ENCODE measurements at regions not wholly inside any gene's neighbourhood (a gene's known extent, or its start where the extent isn't known, plus 50 kb on each side); places are given as distances from the start of the nearest gene placed in this dataset.

DNA sequence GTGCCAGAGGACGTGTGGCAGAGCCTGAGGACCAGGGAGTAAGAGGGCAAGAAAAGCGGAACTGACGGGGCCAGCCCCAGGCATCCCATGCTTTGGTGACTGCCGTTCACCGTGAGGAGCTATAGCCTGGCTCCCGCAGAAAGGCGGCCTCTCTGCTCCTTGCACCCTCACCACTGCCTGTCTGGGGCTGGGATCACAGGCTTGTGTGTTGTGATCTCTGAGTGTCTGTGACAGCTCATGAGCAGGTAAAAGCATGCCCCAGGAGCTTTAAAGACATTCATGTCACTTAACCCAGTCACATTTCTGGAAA is 266.8 kb upstream of the RAB6C start:
- no peaks in the 10 kb centered on the region for H3K36me3 Mint-ChIP-seq (ENCODE audit: low read depth)
- CTCF ChIA-PET: no interaction called here

DNA sequence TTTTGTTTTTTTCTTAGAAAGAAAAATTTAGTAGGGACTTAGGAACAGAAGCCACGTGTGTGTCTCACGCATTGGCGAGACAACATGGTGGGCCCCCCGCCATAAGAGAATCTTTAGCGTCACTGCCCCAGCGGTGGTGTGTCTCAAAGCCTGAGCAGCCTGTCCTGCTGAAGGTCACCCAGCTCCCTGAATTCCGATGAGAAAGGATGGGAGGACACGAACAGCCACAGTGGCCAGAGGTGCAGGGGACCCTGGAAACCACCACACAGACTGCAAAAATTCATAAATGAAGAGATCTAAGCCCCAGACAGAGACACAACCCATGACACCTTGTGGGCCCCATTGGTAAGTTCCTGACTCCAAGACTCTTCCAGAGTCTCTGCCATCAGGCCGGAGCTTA is 266.1 kb upstream of the RAB6C start:
- Mint-ChIP-seq H3K36me3 (ENCODE audit: low read depth) (no peaks in the 10 kb centered on the region), H3K9me3 (no peaks in the 10 kb centered on the region), H3K27ac (no peak overlapping the region), H3K27me3 (no peaks in the 10 kb centered on the region), H3K4me3 (no peak overlapping the region), H3K4me1 (no peaks in the 10 kb centered on the region)
- ChIA-PET CTCF (no interaction called here), POLR2A (no interaction called here)
- DNase-seq: no peak

More for the DNA sequence above, 266.8 kb upstream of the RAB6C start:
- Mint-ChIP-seq H3K9me3 (no peaks in the 10 kb centered on the region), H3K4me3 (no peak overlapping the region), H3K4me1 (no peaks in the 10 kb centered on the region), H3K27ac (no peak overlapping the region), H3K27me3 (no peaks in the 10 kb centered on the region)
- DNase-seq: no peak
- POLR2A ChIA-PET: no interaction called here

DNA sequence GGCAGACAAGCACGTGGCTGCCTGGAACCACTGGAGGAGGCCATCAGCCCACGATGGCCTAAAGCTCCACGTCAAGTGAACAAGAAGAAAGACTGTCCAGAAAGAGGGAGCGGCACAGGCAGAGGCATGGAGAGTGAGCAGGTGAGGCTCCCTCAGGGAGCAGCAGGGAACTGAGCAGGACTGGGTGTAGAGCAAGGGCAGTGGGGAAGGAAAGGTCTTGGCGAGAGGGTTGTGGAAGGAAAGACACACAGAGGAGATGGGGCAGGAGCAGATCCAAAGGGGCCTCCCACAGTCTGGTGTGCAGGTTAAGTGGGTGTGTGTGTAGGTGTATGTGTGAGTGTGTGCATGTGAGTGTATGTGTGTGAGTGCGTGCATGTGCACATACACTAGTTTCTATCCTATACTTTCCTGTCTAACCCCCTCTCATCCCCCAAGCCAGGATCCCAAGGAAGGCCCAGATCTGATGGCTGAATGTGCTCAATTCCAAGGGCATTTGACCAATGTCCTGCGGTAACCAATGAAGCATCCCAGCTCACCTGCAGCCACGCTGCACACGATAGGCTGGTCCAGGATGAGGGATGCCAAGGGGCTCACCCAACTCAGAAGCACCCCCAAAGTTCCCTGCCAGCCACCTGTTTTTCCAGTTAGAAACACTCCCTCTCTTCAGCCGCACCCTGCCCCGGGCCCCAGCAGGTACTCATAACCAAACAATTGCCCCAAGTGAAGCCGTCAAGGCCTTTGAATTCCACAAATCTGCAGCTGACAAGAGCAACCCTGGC is 262.5 kb upstream of the RAB6C start:
- no peaks in the 10 kb centered on the region for H3K4me1 Mint-ChIP-seq
- H3K27ac Mint-ChIP-seq: no peak overlapping the region
- H3K36me3 Mint-ChIP-seq (ENCODE audit: low read depth): no peaks in the 10 kb centered on the region
- no peaks in the 10 kb centered on the region for H3K9me3 Mint-ChIP-seq
- CTCF ChIA-PET: no interaction called here
- H3K27me3 Mint-ChIP-seq: no peaks in the 10 kb centered on the region
- no peak overlapping the region for H3K4me3 Mint-ChIP-seq
- POLR2A ChIA-PET: no interaction called here
- DNase-seq: no peak

DNA sequence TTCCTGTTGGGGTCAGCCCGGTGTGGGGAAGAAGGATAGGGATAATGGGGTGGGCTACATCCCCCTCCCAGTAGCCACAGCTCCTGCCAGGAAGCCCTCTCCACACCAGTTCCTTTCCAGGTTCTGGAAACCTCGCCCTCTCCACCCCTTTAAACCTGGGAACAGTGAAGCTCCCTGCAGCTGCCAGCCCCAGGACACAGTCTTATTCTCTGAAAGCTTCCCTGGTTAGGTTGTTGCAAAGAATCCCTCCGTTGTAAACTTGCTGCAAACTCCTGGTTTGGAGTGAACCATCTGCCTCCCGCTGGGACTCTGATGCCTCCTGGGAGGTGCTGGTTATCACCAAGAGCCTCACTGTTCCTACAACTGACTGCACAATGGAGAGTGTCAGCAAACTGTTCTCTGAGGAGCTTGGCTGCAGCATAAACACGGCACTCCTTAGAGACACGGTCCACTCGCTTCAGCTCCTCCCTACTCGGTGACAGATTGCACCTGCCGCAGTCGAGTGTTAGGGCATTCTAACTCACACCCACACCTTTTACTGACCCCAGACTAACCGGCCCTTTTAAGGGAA is 261.8 kb upstream of the RAB6C start:
- POLR2A ChIA-PET: no interaction called here
- Mint-ChIP-seq H3K27me3 (no peaks in the 10 kb centered on the region), H3K4me3 (no peak overlapping the region), H3K36me3 (ENCODE audit: low read depth) (no peaks in the 10 kb centered on the region), H3K27ac (no peak overlapping the region), H3K9me3 (no peaks in the 10 kb centered on the region), H3K4me1 (no peaks in the 10 kb centered on the region)
- CTCF ChIA-PET: no interaction called here
- no peak for DNase-seq

DNA sequence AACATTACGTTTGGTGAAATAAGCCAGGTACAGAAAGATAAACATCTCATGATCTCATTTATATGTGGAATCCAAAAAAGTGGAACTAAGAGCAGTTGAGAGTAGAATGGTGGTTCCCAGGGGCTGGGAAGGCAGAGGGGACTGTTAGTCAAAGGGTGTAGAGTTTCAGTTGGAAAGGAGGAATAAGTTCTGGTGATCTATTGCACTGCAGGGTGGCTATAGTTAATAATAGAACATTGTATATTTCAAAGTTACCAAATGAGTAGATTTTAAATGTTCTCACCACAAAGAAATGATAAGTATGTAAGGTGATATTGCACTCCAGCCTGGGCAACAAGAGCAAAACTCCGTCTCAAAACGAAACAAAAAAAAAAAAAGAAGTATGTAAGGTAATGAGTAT is 260.1 kb upstream of the RAB6C start:
- Mint-ChIP-seq H3K4me3 (no peak overlapping the region), H3K27ac (no peak overlapping the region), H3K36me3 (ENCODE audit: low read depth) (no peaks in the 10 kb centered on the region), H3K27me3 (no peaks in the 10 kb centered on the region), H3K4me1 (no peaks in the 10 kb centered on the region), H3K9me3 (no peaks in the 10 kb centered on the region)
- CTCF ChIA-PET: no interaction called here
- DNase-seq: no peak
- POLR2A ChIA-PET: no interaction called here

DNA sequence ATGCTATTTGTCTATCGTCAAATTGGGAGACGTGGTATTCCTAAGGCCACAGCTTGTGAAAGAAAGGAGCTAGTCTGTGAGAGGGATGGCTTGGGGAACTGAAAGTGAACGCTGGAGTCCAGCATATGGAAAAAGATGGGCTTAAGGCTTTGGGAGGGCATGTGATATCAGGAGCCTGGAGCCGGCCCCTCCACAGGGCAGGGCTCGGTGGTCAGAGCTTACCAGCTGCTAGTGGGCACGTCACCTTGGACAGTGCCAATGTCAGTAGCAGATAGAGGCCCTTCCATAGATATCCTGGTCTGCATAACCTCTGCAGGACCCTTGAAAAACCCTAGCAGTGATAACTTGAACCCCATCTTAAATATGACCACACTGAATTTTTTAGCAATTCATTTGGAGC is 259.1 kb upstream of the RAB6C start:
- no peaks in the 10 kb centered on the region for H3K9me3 Mint-ChIP-seq
- CTCF ChIA-PET: no interaction called here
- POLR2A ChIA-PET: no interaction called here

DNA sequence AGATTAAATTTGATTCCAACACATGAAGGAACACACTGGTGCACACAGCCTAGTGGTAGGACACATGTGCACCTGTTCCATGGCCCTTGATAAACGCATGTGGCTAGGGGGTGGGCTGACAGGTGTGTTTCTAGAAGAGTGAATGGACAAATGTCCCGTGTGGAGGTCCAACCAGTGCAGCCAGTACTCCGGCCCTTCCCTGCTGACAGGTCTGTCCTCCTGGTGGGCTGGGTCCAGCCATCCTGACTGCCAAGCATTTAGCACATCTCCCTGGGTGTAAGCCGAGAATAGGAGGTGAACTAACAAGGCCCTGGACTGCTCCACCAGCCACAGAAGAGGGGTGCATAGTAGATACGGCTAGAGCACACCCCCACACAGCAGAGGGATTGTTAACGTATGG is 258.7 kb upstream of the RAB6C start:
- POLR2A ChIA-PET: no interaction called here
- CTCF ChIA-PET: no interaction called here
- H3K36me3 Mint-ChIP-seq (ENCODE audit: low read depth): no peaks in the 10 kb centered on the region
- H3K4me3 Mint-ChIP-seq: no peak overlapping the region
- no peaks in the 10 kb centered on the region for H3K27me3 Mint-ChIP-seq
- H3K4me1 Mint-ChIP-seq: no peaks in the 10 kb centered on the region
- H3K9me3 Mint-ChIP-seq: no peaks in the 10 kb centered on the region
- H3K27ac Mint-ChIP-seq: no peak overlapping the region
- no peak for DNase-seq

More for the DNA sequence above, 259.1 kb upstream of the RAB6C start:
- H3K36me3 Mint-ChIP-seq (ENCODE audit: low read depth): no peaks in the 10 kb centered on the region
- H3K27ac Mint-ChIP-seq: no peak overlapping the region
- no peak overlapping the region for H3K4me3 Mint-ChIP-seq
- no peaks in the 10 kb centered on the region for H3K4me1 Mint-ChIP-seq
- no peak for DNase-seq
- no peaks in the 10 kb centered on the region for H3K27me3 Mint-ChIP-seq

DNA sequence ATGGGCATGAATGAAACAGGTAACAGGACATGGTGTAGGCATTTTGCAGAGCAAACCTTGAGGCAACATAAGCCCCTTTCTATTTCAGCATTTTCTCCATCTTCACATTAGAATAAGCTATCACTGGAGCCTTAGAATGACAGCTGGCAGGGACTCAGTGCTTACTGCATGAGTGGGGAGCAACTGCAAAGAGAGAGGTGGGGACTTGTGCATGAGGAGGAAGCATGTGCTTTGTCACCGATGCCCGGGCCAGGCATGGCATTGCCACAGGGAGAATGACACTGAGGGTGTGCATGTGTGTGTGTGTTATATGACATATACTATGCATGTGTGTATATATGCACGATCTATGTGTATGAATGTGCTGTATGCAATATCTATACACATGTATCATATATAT is 258.2 kb upstream of the RAB6C start:
- Mint-ChIP-seq H3K27ac (no peak overlapping the region), H3K9me3 (no peaks in the 10 kb centered on the region), H3K4me1 (no peaks in the 10 kb centered on the region), H3K27me3 (no peaks in the 10 kb centered on the region), H3K4me3 (no peak overlapping the region), H3K36me3 (ENCODE audit: low read depth) (no peaks in the 10 kb centered on the region)
- ChIA-PET POLR2A (no interaction called here), CTCF (no interaction called here)
- DNase-seq: no peak

DNA sequence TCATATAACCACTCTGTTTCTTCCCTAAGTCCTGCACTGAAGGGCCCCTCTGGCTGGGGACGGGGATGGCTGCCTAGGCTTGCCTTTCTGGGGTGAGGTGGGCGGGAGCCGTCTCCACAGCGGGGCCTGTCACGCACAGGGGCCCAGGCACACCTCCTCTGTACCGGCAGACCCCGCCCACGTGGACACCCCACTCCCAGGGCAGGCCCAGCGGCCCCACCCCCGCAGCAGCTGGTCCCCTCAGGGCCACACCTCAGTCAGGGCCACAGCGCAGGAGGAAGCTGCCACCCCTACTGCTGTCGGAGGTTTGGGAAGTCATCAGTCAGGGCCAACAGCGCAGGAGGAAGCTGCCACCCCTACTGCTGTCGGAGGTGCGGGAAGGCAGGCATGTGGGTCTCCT is 257.6 kb upstream of the RAB6C start:
- H3K4me1 Mint-ChIP-seq: no peaks in the 10 kb centered on the region
- no peaks in the 10 kb centered on the region for H3K27me3 Mint-ChIP-seq
- no peaks in the 10 kb centered on the region for H3K36me3 Mint-ChIP-seq (ENCODE audit: low read depth)
- H3K9me3 Mint-ChIP-seq: no peaks in the 10 kb centered on the region
- DNase-seq: no peak
- no peak overlapping the region for H3K4me3 Mint-ChIP-seq
- ChIA-PET CTCF (no interaction called here), POLR2A (no interaction called here)
- no peak overlapping the region for H3K27ac Mint-ChIP-seq

DNA sequence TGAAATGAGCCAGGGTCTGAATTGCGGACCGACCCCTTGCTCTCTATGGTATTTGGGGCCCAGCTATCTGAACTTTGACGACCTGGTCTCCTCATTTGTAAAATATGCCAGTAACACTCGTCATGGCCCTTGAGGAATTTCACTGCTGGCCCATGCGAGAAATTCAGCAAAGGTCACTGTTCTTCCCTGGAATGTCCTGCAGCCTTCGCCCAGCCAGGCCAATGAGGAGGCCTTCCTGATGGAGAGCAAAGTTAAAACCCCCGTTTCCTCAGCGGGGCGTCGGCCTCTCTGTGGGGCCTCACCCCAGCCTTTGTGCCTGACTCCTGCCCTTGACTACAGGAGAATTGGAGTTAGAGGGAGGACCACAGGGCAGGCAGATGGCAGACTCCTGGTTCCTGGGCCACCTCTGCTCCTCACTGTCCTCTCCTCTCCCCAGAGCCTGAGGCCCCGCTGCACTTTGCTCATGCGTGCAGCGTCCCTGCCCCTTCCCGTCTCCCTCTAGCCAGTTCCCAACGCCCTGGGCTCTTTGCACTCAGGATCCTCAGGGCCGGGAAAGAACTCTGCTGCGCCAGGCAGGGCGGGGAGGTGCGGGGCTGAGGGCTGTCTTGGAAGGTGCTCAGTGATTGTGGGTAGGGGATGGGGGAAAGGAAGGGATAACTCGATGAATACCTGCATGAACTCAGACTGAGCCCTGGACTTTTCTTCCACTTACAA is 257.0 kb upstream of the RAB6C start:
- H3K4me3 Mint-ChIP-seq: no peak overlapping the region
- no peaks in the 10 kb centered on the region for H3K36me3 Mint-ChIP-seq (ENCODE audit: low read depth)
- H3K9me3 Mint-ChIP-seq: no peaks in the 10 kb centered on the region
- H3K27me3 Mint-ChIP-seq: no peaks in the 10 kb centered on the region
- H3K27ac Mint-ChIP-seq: no peak overlapping the region
- POLR2A ChIA-PET: no interaction called here
- H3K4me1 Mint-ChIP-seq: no peaks in the 10 kb centered on the region
- no peak for DNase-seq
- CTCF ChIA-PET: no interaction called here

DNA sequence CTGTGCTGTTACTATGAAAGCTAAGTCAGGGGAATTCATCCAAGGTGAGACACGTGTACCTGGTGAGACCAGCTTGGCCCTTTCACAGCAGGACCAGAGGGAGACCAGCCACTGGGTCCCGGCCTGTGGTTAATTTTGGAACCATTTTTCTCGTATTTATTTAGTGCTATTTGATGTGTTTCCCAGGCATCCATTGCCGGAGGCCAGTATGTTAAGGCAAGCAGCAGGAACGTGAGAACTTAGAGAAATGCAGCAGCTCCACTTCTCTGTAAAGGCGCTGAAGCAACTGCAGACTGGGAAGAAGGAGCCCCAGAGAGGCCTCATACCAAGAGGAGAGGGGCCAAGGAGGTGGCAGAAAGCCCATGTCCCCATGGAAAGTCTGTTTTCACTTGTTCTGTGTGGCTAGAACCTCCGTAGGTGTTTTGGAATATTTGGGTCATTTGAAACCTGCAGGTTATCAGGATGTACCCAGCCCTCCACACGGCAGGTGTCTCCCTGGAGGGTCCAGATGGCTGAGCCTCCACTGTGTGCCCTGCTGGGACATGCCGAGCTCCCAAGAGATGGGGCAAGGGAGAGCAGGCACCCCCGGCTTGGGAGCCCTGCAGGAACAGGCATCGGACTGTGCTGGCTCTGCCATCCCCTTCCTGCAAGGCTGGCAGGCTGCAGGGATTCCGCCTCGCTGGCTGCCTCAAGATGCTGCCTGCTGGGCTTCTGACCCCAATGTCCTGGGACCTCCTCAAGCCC is 256.0 kb upstream of the RAB6C start:
- H3K9me3 Mint-ChIP-seq: no peaks in the 10 kb centered on the region
- H3K27ac Mint-ChIP-seq: no peak overlapping the region
- H3K36me3 Mint-ChIP-seq (ENCODE audit: low read depth): no peaks in the 10 kb centered on the region
- POLR2A ChIA-PET: no interaction called here
- no peaks in the 10 kb centered on the region for H3K27me3 Mint-ChIP-seq
- no peak overlapping the region for H3K4me3 Mint-ChIP-seq
- CTCF ChIA-PET: no interaction called here
- no peaks in the 10 kb centered on the region for H3K4me1 Mint-ChIP-seq
- DNase-seq: no peak

DNA sequence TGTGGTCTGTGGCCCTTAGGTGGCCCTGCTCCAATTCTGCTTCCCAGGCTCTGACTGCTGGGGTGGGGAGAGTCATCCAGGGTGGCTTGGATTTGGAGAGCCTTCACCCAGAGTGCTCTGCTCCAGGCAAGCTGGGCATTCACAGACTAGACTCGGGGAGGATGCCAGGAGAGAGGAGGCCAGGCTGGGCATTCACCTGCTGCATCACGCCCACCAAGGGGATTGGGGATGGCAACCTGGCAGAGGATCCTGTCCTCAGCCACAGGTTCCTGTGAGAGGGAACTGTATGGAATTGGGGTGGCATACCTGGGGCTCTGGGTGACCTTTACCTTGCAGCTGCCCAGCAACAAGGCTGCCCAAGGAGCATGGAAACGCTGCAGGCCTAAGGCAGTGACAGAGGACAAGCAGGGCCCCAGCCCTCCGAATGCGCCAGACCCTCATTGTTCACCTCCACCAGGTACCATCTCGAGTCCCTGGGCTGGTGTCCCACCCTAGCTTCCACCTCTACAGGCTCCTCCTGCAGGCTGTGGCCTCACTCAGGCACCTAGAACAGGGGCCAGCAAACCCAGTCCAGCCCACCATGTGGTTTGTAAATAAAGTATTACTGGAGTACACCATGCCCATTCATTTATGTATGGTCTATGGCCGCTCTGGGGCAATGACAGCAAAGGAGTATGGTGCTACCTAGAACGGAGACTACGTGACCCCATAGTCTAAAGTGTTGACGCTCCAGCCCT is 255.3 kb upstream of the RAB6C start:
- no peaks in the 10 kb centered on the region for H3K4me1 Mint-ChIP-seq
- CTCF ChIA-PET: no interaction called here
- no peak overlapping the region for H3K4me3 Mint-ChIP-seq
- no peaks in the 10 kb centered on the region for H3K36me3 Mint-ChIP-seq (ENCODE audit: low read depth)
- no peak for DNase-seq
- no peaks in the 10 kb centered on the region for H3K27me3 Mint-ChIP-seq
- POLR2A ChIA-PET: no interaction called here
- H3K9me3 Mint-ChIP-seq: no peaks in the 10 kb centered on the region
- no peak overlapping the region for H3K27ac Mint-ChIP-seq

DNA sequence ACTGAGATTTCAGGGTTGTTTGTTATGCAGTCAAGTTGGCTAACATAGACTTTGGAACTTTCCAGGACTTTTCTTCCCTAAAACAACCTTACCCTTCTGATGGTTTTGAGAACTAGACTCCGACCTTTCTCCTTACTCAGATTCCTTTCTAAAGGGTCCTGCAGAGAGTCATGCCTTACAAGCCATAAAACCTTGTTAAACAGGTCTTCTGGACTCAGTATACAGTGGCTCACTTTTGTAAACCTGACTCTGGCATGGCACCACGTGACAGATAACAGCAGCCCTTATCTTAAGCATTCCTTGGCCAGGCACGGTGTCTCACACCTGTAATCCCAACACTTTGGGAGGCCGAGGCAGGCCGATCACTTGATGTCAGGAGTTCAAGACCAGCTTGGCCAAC is 253.2 kb upstream of the RAB6C start:
- ChIA-PET CTCF (no interaction called here), POLR2A (no interaction called here)
- Mint-ChIP-seq H3K27ac (no peak overlapping the region), H3K9me3 (no peaks in the 10 kb centered on the region), H3K4me3 (no peak overlapping the region), H3K27me3 (no peaks in the 10 kb centered on the region), H3K4me1 (no peaks in the 10 kb centered on the region), H3K36me3 (ENCODE audit: low read depth) (no peaks in the 10 kb centered on the region)
- no peak for DNase-seq

All from activated CD4-positive, alpha-beta memory T cell treated with anti-CD3 and anti-CD28 coated beads, Interleukin-2, amount 10 ng/mL, durations not matched to agents 7 days and 5 days (primary cell).